ENCODE measurements at regions not wholly inside any gene's neighbourhood (a gene's known extent, or its start where the extent isn't known, plus 50 kb on each side); places are given as distances from the start of the nearest gene placed in this dataset.
"Not testable (repeated sequence)": the region's sequence is repeated elsewhere in the genome, so short reads cannot be mapped to it uniquely, and the experiment has no call there.

GRCh38 chr10:23630376-23630775 lies 191.5 kb downstream of the OTUD1 start:
- DNase-seq (ENCODE audit: extremely low read depth in 1 of 2, low read depth in 1 of 2): no peak

- DNase-seq (ENCODE audit: extremely low read depth in 1 of 2, low read depth in 1 of 2): no peak
Observed at GRCh38 chr10:23630885-23631284, 192.0 kb downstream of the OTUD1 start.

GRCh38 chr10:23643111-23643780 lies 204.4 kb downstream of the OTUD1 start:
- no peak for DNase-seq (ENCODE audit: extremely low read depth in 1 of 2, low read depth in 1 of 2)

- DNase-seq (ENCODE audit: extremely low read depth in 1 of 2, low read depth in 1 of 2): no peak
Observed at GRCh38 chr10:23648618-23649017, 209.7 kb downstream of the OTUD1 start.

- DNase-seq (ENCODE audit: extremely low read depth in 1 of 2, low read depth in 1 of 2): no peak
Observed at GRCh38 chr10:23656735-23657134, 217.9 kb downstream of the OTUD1 start.

- DNase-seq (ENCODE audit: extremely low read depth in 1 of 2, low read depth in 1 of 2): no peak
Observed at GRCh38 chr10:23657677-23658076, 218.8 kb downstream of the OTUD1 start.

GRCh38 chr10:23671866-23672265 lies 233.0 kb downstream of the OTUD1 start:
- not testable (repeated sequence) for DNase-seq (ENCODE audit: extremely low read depth in 1 of 2, low read depth in 1 of 2)

GRCh38 chr10:23675585-23675984 lies 236.7 kb downstream of the OTUD1 start:
- DNase-seq (ENCODE audit: extremely low read depth in 1 of 2, low read depth in 1 of 2): no peak

- no peak for DNase-seq (ENCODE audit: extremely low read depth in 1 of 2, low read depth in 1 of 2)
Observed at GRCh38 chr10:23676296-23676695, 237.4 kb downstream of the OTUD1 start.

GRCh38 chr10:23686722-23687121 lies 247.8 kb downstream of the OTUD1 start:
- no peak for DNase-seq (ENCODE audit: extremely low read depth in 1 of 2, low read depth in 1 of 2)

- DNase-seq (ENCODE audit: extremely low read depth in 1 of 2, low read depth in 1 of 2): no peak
Observed at GRCh38 chr10:23692736-23693135, 253.9 kb downstream of the OTUD1 start.

GRCh38 chr10:23693501-23693901 lies 254.6 kb downstream of the OTUD1 start:
- DNase-seq (ENCODE audit: extremely low read depth in 1 of 2, low read depth in 1 of 2): no peak

GRCh38 chr10:23693925-23694324 lies 255.1 kb downstream of the OTUD1 start:
- DNase-seq (ENCODE audit: extremely low read depth in 1 of 2, low read depth in 1 of 2): no peak

- no peak for DNase-seq (ENCODE audit: extremely low read depth in 1 of 2, low read depth in 1 of 2)
Observed at GRCh38 chr10:23694446-23694920, 255.6 kb downstream of the OTUD1 start.

- no peak for DNase-seq (ENCODE audit: extremely low read depth in 1 of 2, low read depth in 1 of 2)
Observed at GRCh38 chr10:23694921-23695824, 256.3 kb downstream of the OTUD1 start.

- no peak for DNase-seq (ENCODE audit: extremely low read depth in 1 of 2, low read depth in 1 of 2)
Observed at GRCh38 chr10:23695825-23696420, 257.0 kb downstream of the OTUD1 start.

GRCh38 chr10:23696476-23696875 lies 257.6 kb downstream of the OTUD1 start:
- no peak for DNase-seq (ENCODE audit: extremely low read depth in 1 of 2, low read depth in 1 of 2)

- no peak for DNase-seq (ENCODE audit: extremely low read depth in 1 of 2, low read depth in 1 of 2)
Observed at GRCh38 chr10:23702977-23703414, 264.1 kb downstream of the OTUD1 start.

GRCh38 chr10:23715363-23715762 lies 276.5 kb downstream of the OTUD1 start:
- no peak for DNase-seq (ENCODE audit: extremely low read depth in 1 of 2, low read depth in 1 of 2)

GRCh38 chr10:23717913-23718312 lies 279.0 kb downstream of the OTUD1 start:
- no peak for DNase-seq (ENCODE audit: extremely low read depth in 1 of 2, low read depth in 1 of 2)

GRCh38 chr10:23718946-23719345 lies 280.1 kb downstream of the OTUD1 start:
- DNase-seq (ENCODE audit: extremely low read depth in 1 of 2, low read depth in 1 of 2): no peak

- no peak for DNase-seq (ENCODE audit: extremely low read depth in 1 of 2, low read depth in 1 of 2)
Observed at GRCh38 chr10:23723796-23724195, 284.9 kb downstream of the OTUD1 start.
